OCI-LY3 (cell line): ENCODE measurements at regions not wholly inside any gene's neighbourhood (a gene's known extent, or its start where the extent isn't known, plus 50 kb on each side); places are given as distances from the start of the nearest gene placed in this dataset.

ENCODE experiments used
- H2AFZ ChIP-seq: fragments of 200-600, 300-600 bp; shearing (Covaris generic); 2 replicates; pipeline ENCODE4 v1.6.0; 2014; ENCODE audit warnings: antibody characterized with exemption, low read depth, low read length
- H3K27ac ChIP-seq: fragments of 200-600, 300-600 bp; sonication (generic); 2 replicates; pipeline ENCODE4 v1.5.1; 2014; ENCODE audit warnings: mild to moderate bottlenecking, low read length, moderate library complexity, mixed read lengths
- H3K27me3 ChIP-seq: fragments of 200-600, 300-600 bp; sonication (generic); 2 replicates; pipeline ENCODE4 v1.6.1; 2014; ENCODE audit warnings: low read depth, low read length, mixed read lengths
- H3K36me3 ChIP-seq: fragments of 200-600, 300-600 bp; sonication (generic); replicated peaks from 2 replicates; pipeline ENCODE3; 2014; ENCODE audit warnings: low read depth, low read length, mixed read lengths
- H3K4me1 ChIP-seq: fragments of 300-600, 200-600 bp; sonication (generic); 2 replicates; pipeline ENCODE4 v1.6.1; 2014; ENCODE audit warnings: low read length, mixed read lengths
- H3K4me2 ChIP-seq: fragments of 200-600, 300-600 bp; sonication (generic); 2 replicates; pipeline ENCODE4 v1.6.1; 2014; ENCODE audit warnings: low read length, mixed read lengths
- H3K4me3 ChIP-seq: fragments of 300-600, 200-600 bp; sonication (generic); 2 replicates; pipeline ENCODE4 v1.5.1; 2014; ENCODE audit warnings: antibody characterized with exemption, mild to moderate bottlenecking, low read length, moderate library complexity
- H3K79me2 ChIP-seq: fragments of 300-600, 200-600 bp; shearing (Covaris generic); 2 replicates; pipeline ENCODE4 v1.6.1; 2014; ENCODE audit warnings: mild to moderate bottlenecking, low read length, mixed read lengths
- H3K9ac ChIP-seq: fragments of 300-600, 200-600 bp; shearing (Covaris generic); 2 replicates; pipeline ENCODE4 v1.6.0; 2014; ENCODE audit warnings: mild to moderate bottlenecking, low read length, moderate library complexity
- H3K9me3 ChIP-seq: fragments of 200-600, 300-600 bp; shearing (Covaris generic); 2 replicates; pipeline ENCODE4 v1.6.1; 2014; ENCODE audit warnings: low read length, mixed read lengths; ENCODE audit not compliant: insufficient read depth
- H4K20me1 ChIP-seq: fragments of 200-600, 300-600 bp; sonication (generic); 2 replicates; pipeline ENCODE4 v1.6.1; 2016; ENCODE audit warnings: low read length, mixed read lengths; ENCODE audit not compliant: insufficient read depth
- EZH2phosphoT487 ChIP-seq: fragments of 200-600 bp; shearing (Covaris generic); IDR thresholded peaks from 2 replicates; pipeline ENCODE4 v1.6.1; 2018; ENCODE audit warnings: antibody characterized with exemption, mixed run types, low read depth
- TF ChIP-seq, protein P1 (sequence below): fragments of 200-600, 300-600 bp; sonication (generic); IDR thresholded peaks from 2 replicates; pipeline ENCODE4 v1.5.1; 2014; ENCODE audit warnings: antibody characterized with exemption, low read length, low read depth

- no peaks in the 10 kb centered on the region for H3K36me3 ChIP-seq
Observed at GRCh38 chr5:167626341-167627123, 664.9 kb upstream of the WWC1 start.

DNA sequence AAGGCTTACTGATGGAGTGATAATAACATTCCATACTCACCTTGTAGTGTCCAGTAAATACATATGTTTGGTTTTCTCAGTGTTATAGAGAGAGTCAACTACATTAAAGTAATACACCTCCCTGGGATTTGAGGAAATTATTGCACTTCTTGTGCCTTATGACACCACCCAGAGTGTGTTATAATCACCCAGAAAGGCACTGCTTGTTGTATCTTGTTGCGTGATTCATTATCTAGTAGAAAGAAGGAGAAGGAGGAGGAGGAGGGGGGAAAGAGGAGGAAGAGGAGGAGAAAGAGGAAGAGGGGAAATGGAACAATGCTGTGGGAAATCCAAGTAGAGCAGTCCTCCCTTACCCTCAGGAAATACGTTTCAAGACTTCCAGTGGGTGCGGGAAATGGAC lies 661.8 kb upstream of the WWC1 start:
- no peaks in the 10 kb centered on the region for H3K9me3 ChIP-seq
- no peak overlapping the region for H3K27ac ChIP-seq
- no peak overlapping the region for H3K4me3 ChIP-seq
- H3K79me2 ChIP-seq: no peaks in the 10 kb centered on the region
- TF ChIP-seq EZH2phosphoT487: no peak
- TF ChIP-seq, protein P1, sequence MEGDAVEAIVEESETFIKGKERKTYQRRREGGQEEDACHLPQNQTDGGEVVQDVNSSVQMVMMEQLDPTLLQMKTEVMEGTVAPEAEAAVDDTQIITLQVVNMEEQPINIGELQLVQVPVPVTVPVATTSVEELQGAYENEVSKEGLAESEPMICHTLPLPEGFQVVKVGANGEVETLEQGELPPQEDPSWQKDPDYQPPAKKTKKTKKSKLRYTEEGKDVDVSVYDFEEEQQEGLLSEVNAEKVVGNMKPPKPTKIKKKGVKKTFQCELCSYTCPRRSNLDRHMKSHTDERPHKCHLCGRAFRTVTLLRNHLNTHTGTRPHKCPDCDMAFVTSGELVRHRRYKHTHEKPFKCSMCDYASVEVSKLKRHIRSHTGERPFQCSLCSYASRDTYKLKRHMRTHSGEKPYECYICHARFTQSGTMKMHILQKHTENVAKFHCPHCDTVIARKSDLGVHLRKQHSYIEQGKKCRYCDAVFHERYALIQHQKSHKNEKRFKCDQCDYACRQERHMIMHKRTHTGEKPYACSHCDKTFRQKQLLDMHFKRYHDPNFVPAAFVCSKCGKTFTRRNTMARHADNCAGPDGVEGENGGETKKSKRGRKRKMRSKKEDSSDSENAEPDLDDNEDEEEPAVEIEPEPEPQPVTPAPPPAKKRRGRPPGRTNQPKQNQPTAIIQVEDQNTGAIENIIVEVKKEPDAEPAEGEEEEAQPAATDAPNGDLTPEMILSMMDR: no peak
- H3K4me1 ChIP-seq: no peaks in the 10 kb centered on the region
- no peak overlapping the region for H2AFZ ChIP-seq
- no peaks in the 10 kb centered on the region for H3K27me3 ChIP-seq
- no peaks in the 10 kb centered on the region for H4K20me1 ChIP-seq
- no peak overlapping the region for H3K9ac ChIP-seq
- H3K36me3 ChIP-seq: no peaks in the 10 kb centered on the region
- H3K4me2 ChIP-seq: no peak overlapping the region

More at GRCh38 chr5:167626341-167627123, 664.9 kb upstream of the WWC1 start:
- no peak overlapping the region for H2AFZ ChIP-seq
- TF ChIP-seq, protein P1: no peak
- no peak for TF ChIP-seq EZH2phosphoT487
- no peak overlapping the region for H3K27ac ChIP-seq
- H3K9me3 ChIP-seq: no peaks in the 10 kb centered on the region
- H3K4me2 ChIP-seq: no peak overlapping the region
- no peaks in the 10 kb centered on the region for H3K79me2 ChIP-seq
- no peak overlapping the region for H3K4me3 ChIP-seq
- H3K4me1 ChIP-seq: no peaks in the 10 kb centered on the region
- no peaks in the 10 kb centered on the region for H4K20me1 ChIP-seq
- H3K27me3 ChIP-seq: no peaks in the 10 kb centered on the region
- no peak overlapping the region for H3K9ac ChIP-seq

DNA sequence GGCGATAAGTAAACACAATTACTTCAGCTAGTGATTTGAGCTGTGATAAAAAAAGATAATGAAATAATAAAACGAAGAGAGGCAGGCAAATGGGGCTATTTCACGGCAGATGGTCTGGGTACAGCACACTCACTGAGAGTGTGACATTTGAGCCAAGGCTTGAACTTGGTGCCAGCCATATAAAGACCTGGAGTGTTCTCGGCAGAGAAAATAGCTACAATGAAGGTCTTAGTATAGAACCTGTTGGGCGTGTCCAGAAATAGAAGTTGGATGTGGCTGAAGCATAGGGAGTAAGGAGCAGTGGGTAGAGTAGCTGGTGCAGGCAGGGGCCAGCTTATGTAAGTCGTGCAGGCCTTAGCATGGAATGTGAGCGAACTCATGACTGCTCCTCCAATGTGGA lies 660.3 kb upstream of the WWC1 start:
- Histone ChIP-seq H2AFZ (no peak overlapping the region), H3K27ac (no peak overlapping the region), H3K4me3 (no peak overlapping the region), H3K79me2 (no peaks in the 10 kb centered on the region), H3K4me2 (no peak overlapping the region), H3K36me3 (no peaks in the 10 kb centered on the region), H3K9me3 (no peaks in the 10 kb centered on the region), H4K20me1 (no peaks in the 10 kb centered on the region), H3K4me1 (no peaks in the 10 kb centered on the region), H3K9ac (no peak overlapping the region), H3K27me3 (no peaks in the 10 kb centered on the region)
- TF ChIP-seq EZH2phosphoT487: no peak
- TF ChIP-seq, protein P1: no peak

- H3K9me3 ChIP-seq: no peaks in the 10 kb centered on the region
- no peak overlapping the region for H3K4me2 ChIP-seq
- no peak overlapping the region for H3K27ac ChIP-seq
- no peaks in the 10 kb centered on the region for H4K20me1 ChIP-seq
- no peaks in the 10 kb centered on the region for H3K79me2 ChIP-seq
- no peak overlapping the region for H3K9ac ChIP-seq
- no peaks in the 10 kb centered on the region for H3K36me3 ChIP-seq
- no peak overlapping the region for H2AFZ ChIP-seq
- H3K4me1 ChIP-seq: no peaks in the 10 kb centered on the region
- H3K4me3 ChIP-seq: no peak overlapping the region
- TF ChIP-seq EZH2phosphoT487: no peak
- TF ChIP-seq, protein P1: no peak
- no peaks in the 10 kb centered on the region for H3K27me3 ChIP-seq
Observed at GRCh38 chr5:167633114-167633513, 658.3 kb upstream of the WWC1 start.
